ENCODE measurements at regions not wholly inside any gene's neighbourhood (a gene's known extent, or its start where the extent isn't known, plus 50 kb on each side); places are given as distances from the start of the nearest gene placed in this dataset.

- H3K4me3 ChIP-seq (ENCODE audit: low read depth, low read length), result no peak overlapping the region
- TF ChIP-seq CTCF (IDR thresholded peaks at IDR 0.05; ENCODE audit: insufficient read depth, low read length), result no peak
Measured at GRCh38 chr13:89363144-89363543, 1692.0 kb downstream of the SLITRK5 start.

GRCh38 chr13:89372193-89372592, 1701.0 kb downstream of the SLITRK5 start:
- no peak for DNase-seq (ENCODE audit: low read depth)
- no peak overlapping the region for H3K4me3 ChIP-seq (ENCODE audit: low read depth, low read length)
- no peak for TF ChIP-seq CTCF (IDR thresholded peaks at IDR 0.05; ENCODE audit: insufficient read depth, low read length)

More at GRCh38 chr13:89363144-89363543, 1692.0 kb downstream of the SLITRK5 start:
- no peak for DNase-seq (ENCODE audit: low read depth)

- H3K4me3 ChIP-seq (ENCODE audit: low read depth, low read length), result no peak overlapping the region
- DNase-seq (ENCODE audit: low read depth), result peak; percentile 75
- no peak for TF ChIP-seq CTCF (IDR thresholded peaks at IDR 0.05; ENCODE audit: insufficient read depth, low read length)
Measured at GRCh38 chr13:89375839-89376238, 1704.7 kb downstream of the SLITRK5 start.

GRCh38 chr13:89380101-89380500, 1708.9 kb downstream of the SLITRK5 start:
- no peak for TF ChIP-seq CTCF (IDR thresholded peaks at IDR 0.05; ENCODE audit: insufficient read depth, low read length)
- no peak overlapping the region for H3K4me3 ChIP-seq (ENCODE audit: low read depth, low read length)
- DNase-seq (ENCODE audit: low read depth), result no peak

- no peak for TF ChIP-seq CTCF (IDR thresholded peaks at IDR 0.05; ENCODE audit: insufficient read depth, low read length)
- no peak for DNase-seq (ENCODE audit: low read depth)
- no peak overlapping the region for H3K4me3 ChIP-seq (ENCODE audit: low read depth, low read length)
Measured at GRCh38 chr13:89382981-89383380, 1711.8 kb downstream of the SLITRK5 start.

- no peak for TF ChIP-seq CTCF (IDR thresholded peaks at IDR 0.05; ENCODE audit: insufficient read depth, low read length)
- no peak for DNase-seq (ENCODE audit: low read depth)
- no peak overlapping the region for H3K4me3 ChIP-seq (ENCODE audit: low read depth, low read length)
Measured at GRCh38 chr13:89383891-89384290, 1712.7 kb downstream of the SLITRK5 start.

GRCh38 chr13:89393758-89394304, 1722.7 kb downstream of the SLITRK5 start:
- no peak for DNase-seq (ENCODE audit: low read depth)
- TF ChIP-seq CTCF (IDR thresholded peaks at IDR 0.05; ENCODE audit: insufficient read depth, low read length), result no peak
- no peak overlapping the region for H3K4me3 ChIP-seq (ENCODE audit: low read depth, low read length)
